Gastrocnemius medialis (tissue), 4 donors: ENCODE measurements at regions not wholly inside any gene's neighbourhood (a gene's known extent, or its start where the extent isn't known, plus 50 kb on each side); places are given as distances from the start of the nearest gene placed in this dataset.

Experiments
- CTCF ChIP-seq, 5 experiments: fragments of 450-650 bp in 3 of 5; fragments of 200-600 bp in 2 of 5; sonication (generic) in 2 of 5; IDR thresholded peaks in 4 of 5; conservative IDR thresholded peaks in 1 of 5; 1 replicate in 4 of 5; 2 replicates in 1 of 5; pipeline ENCODE4 v1.5.1; 2016 to 2019; ENCODE audit warnings: antibody characterized with exemption in 5 of 5, mild to moderate bottlenecking in 3 of 5, moderate library complexity in 3 of 5
- POLR2A ChIP-seq, 2 donors: fragments of 450-650 bp; IDR thresholded peaks; one replicate each; pipeline ENCODE4 v1.6.1; 2017; ENCODE audit warnings: antibody characterized with exemption in 2 of 2, mild to moderate bottlenecking in 2 of 2, moderate library complexity in 2 of 2

GRCh38 chr5:120765189-120765588 is 301.1 kb downstream of the PRR16 start:
- TF ChIP-seq CTCF (IDR thresholded peaks at IDR 0.05 in 4 of 5, conservative IDR thresholded peaks at IDR 0.05 in 1 of 5) (no peak), POLR2A (IDR thresholded peaks at IDR 0.05) (no peak)
